ENCODE measurements at regions not wholly inside any gene's neighbourhood (a gene's known extent, or its start where the extent isn't known, plus 50 kb on each side); places are given as distances from the start of the nearest gene placed in this dataset.

GRCh38 chr12:111225307-111225706 is 143.6 kb downstream of the PHETA1 start:
- Histone ChIP-seq H3K4me3 (ENCODE audit: low read depth in 1 of 3, low read length in 3 of 3) (no peak overlapping the region), H3K27ac (ENCODE audit: low read depth in 1 of 2, low read length in 2 of 2) (no peak overlapping the region), H3K36me3 (ENCODE audit: control insufficient read depth in 4 of 4, insufficient read depth in 3 of 4, low read depth in 1 of 4, low read length in 3 of 4) (peaks cover 0 to 39% (median 22%) of the 10 kb centered on the region in 4 donors), H3K27me3 (ENCODE audit: control insufficient read depth in 4 of 4, insufficient read depth in 4 of 4, low read length in 3 of 4) (no peaks in the 10 kb centered on the region), H3K4me1 (ENCODE audit: control insufficient read depth in 4 of 4, insufficient read depth in 4 of 4, low read length in 3 of 4) (no peaks in the 10 kb centered on the region), H3K9ac (ENCODE audit: low read depth in 1 of 2, low read length in 2 of 2) (no peak overlapping the region), H3K9me3 (ENCODE audit: control insufficient read depth in 4 of 4, low read length in 3 of 4) (no peaks in the 10 kb centered on the region)
- TF ChIP-seq RAD21 (IDR thresholded peaks at IDR 0.05), result no peak
- no peak for TF ChIP-seq GABPA (IDR thresholded peaks at IDR 0.05 in 1 of 2, conservative IDR thresholded peaks at IDR 0.05 in 1 of 2)
- TF ChIP-seq ZBTB33 (IDR thresholded peaks at IDR 0.05), result no peak
- no peak for TF ChIP-seq RXRA (IDR thresholded peaks at IDR 0.05)
- no peak for TF ChIP-seq SP1 (IDR thresholded peaks at IDR 0.05)
- TF ChIP-seq CTCF (IDR thresholded peaks at IDR 0.05; ENCODE audit: low read depth, low read length, missing input control), result no peak
- no peak for TF ChIP-seq FOXA2 (IDR thresholded peaks at IDR 0.05)
- TF ChIP-seq NR2F2 (IDR thresholded peaks at IDR 0.05), result no peak
- TF ChIP-seq YY1 (IDR thresholded peaks at IDR 0.05), result no peak
- no peak for TF ChIP-seq REST (IDR thresholded peaks at IDR 0.05)
- no peak for TF ChIP-seq HNF4G (IDR thresholded peaks at IDR 0.05)
- TF ChIP-seq MAX (IDR thresholded peaks at IDR 0.05), result no peak
- TF ChIP-seq JUND (IDR thresholded peaks at IDR 0.05), result no peak
- TF ChIP-seq ATF3 (IDR thresholded peaks at IDR 0.05), result no peak
- 93% methylated on average over 6 of the region's 6 CpGs for WGBS
- no peak for DNase-seq (ENCODE audit: low spot score)
